Peyer's patch (tissue), 4 donors: ENCODE measurements at regions not wholly inside any gene's neighbourhood (a gene's known extent, or its start where the extent isn't known, plus 50 kb on each side); places are given as distances from the start of the nearest gene placed in this dataset.

Source experiments
- POLR2A ChIP-seq, 2 donors: fragments of 450-650 bp; IDR thresholded peaks; one replicate each; pipeline ENCODE4 v1.5.1; 2017; ENCODE audit warnings: antibody characterized with exemption in 2 of 2, mild to moderate bottlenecking in 2 of 2, moderate library complexity in 2 of 2
- TF ChIP-seq, protein P1 (sequence below), 6 experiments: fragments of 450-650 bp in 4 of 6; fragments of 200-600 bp in 2 of 6; sonication (generic) in 1 of 6; IDR thresholded peaks; one replicate each; pipeline ENCODE4 v1.5.1; 2017 to 2019; ENCODE audit warnings: antibody characterized with exemption in 6 of 6, mild to moderate bottlenecking in 3 of 6, moderate library complexity in 1 of 6

DNA sequence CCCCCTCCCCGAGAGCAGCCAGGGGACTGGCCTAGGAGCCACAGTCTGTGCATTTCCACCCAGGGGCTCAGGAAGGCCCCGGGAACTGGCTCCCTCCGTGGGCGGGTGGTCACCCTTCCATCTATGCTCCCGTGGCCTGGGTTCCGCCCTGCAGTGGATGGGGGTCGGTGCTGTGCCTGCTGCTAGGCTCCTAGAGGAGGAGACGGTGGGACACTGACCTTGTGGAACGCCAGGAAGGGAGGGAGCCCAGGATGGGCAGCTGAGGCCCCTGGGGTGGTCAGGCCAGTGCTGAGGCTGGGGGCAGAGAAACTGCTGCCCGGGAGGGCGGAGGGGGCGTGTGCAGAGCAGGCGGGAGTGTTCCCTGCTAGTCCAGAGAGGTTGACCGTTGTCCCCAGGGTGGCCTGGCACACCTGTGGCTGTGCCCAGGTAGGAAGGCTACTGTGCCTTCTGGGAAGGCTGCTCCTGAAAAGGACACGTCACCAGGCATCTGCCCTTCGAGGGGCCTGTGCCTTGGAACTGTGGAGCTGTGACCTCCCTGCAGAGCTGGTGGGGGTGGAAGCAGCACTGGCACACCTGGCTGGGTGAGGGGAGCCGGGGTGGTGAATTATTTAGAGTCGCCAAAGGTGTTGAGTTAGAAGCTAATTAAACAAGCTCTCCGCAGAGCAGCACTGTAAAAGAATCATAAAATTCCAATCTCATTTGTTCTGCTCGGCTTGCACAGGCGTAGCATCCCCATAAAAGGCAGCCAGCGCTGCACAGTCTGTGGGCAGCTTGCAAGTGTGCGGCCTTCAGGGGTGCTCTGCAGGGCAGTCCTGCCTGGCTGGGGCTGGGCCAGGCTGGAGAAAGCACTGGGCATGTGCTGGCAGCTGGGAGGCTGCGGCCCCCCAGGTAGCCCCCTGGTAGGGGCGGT, 145.1 kb downstream of the KIF26A start:
- TF ChIP-seq, protein P1, sequence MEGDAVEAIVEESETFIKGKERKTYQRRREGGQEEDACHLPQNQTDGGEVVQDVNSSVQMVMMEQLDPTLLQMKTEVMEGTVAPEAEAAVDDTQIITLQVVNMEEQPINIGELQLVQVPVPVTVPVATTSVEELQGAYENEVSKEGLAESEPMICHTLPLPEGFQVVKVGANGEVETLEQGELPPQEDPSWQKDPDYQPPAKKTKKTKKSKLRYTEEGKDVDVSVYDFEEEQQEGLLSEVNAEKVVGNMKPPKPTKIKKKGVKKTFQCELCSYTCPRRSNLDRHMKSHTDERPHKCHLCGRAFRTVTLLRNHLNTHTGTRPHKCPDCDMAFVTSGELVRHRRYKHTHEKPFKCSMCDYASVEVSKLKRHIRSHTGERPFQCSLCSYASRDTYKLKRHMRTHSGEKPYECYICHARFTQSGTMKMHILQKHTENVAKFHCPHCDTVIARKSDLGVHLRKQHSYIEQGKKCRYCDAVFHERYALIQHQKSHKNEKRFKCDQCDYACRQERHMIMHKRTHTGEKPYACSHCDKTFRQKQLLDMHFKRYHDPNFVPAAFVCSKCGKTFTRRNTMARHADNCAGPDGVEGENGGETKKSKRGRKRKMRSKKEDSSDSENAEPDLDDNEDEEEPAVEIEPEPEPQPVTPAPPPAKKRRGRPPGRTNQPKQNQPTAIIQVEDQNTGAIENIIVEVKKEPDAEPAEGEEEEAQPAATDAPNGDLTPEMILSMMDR (IDR thresholded peaks at IDR 0.05), result no peak
- TF ChIP-seq POLR2A (IDR thresholded peaks at IDR 0.05), result no peak
